KOPT-K1 (cell line): ENCODE measurements at regions not wholly inside any gene's neighbourhood (a gene's known extent, or its start where the extent isn't known, plus 50 kb on each side); places are given as distances from the start of the nearest gene placed in this dataset.

Experiments
- H3K27ac ChIP-seq: fragments of 200-600 bp; sonication (generic); 2 replicates; pipeline ENCODE4 v1.5.1; 2016; ENCODE audit warnings: antibody characterized with exemption, mild to moderate bottlenecking, low read depth, low read length; ENCODE audit not compliant: poor library complexity, severe bottlenecking
- H3K36me3 ChIP-seq: fragments of 200-600 bp; sonication (generic); 2 replicates; pipeline ENCODE4 v1.5.1; 2017; ENCODE audit warnings: antibody characterized with exemption, mild to moderate bottlenecking, low read length, moderate library complexity; ENCODE audit not compliant: insufficient read depth
- H3K9me3 ChIP-seq: fragments of 200-600 bp; sonication (generic); 2 replicates; pipeline ENCODE4 v1.5.1; 2017; ENCODE audit warnings: antibody characterized with exemption, low read length, mild to moderate bottlenecking; ENCODE audit not compliant: insufficient read depth, poor library complexity, severe bottlenecking

- Histone ChIP-seq H3K9me3 (no peaks in the 10 kb centered on the region), H3K36me3 (no peaks in the 10 kb centered on the region), H3K27ac (no peak overlapping the region)
These were observed 84.6 kb upstream of the DCBLD2 start for GRCh38 chr3:98986073-98986472.

DNA sequence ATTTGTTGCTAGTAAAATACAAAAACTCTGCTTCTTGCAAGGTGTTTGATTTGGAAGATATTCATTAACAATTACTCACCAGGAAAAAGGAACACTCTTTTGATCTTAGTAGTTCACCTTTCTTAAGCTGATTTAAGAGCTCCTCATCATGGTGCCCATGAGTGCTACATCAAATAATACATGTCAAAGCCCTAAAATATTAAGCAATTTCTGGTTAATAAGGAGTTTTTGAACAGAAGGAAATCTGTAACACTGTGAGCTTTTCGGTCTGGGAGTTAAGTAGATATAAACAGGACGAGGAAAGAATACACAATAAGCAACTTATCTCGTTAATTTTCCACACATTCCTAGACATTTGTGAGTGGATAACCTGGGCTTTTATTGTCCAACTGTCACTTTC lies 83.9 kb upstream of the DCBLD2 start:
- Histone ChIP-seq H3K27ac (no peak overlapping the region), H3K9me3 (no peaks in the 10 kb centered on the region), H3K36me3 (no peaks in the 10 kb centered on the region)

DNA sequence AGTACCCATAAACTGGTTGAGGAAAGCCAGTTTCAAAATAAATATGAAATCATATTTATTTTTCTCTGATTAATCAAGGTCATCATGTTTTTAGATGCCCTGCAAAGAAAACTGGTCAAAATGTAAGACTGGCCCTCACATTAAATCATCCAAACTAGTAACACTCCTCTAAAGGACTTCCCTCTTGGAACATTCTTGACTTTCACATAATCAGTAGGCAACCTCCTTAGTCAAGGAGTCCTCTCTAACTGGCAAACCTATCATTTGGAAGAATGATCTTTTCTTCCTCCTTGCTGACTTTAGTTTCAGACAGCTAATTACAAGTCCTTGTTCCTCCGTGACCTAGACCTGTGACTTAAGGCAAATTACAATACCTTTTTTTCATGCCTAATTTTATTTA lies 82.5 kb upstream of the DCBLD2 start:
- Histone ChIP-seq H3K36me3 (no peaks in the 10 kb centered on the region), H3K27ac (no peak overlapping the region), H3K9me3 (no peaks in the 10 kb centered on the region)

DNA sequence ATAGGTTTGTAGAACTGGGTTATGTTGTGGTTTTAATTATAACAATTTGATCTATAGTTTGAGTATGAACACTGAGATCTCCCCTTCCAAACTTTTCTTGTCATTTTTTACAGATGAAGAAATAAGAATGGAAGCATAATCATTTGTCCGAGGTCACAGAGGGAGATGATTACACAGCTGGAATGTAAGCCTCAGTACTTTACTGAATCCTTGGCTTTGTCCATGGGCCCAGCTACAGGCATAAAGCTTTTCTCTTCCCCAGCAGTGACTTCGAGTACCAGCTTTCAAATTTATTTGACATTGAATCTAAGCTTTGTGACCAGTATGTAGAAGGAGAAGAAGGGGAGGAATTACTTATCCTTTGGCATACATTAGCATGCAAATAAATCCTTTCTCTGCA lies 80.9 kb upstream of the DCBLD2 start:
- Histone ChIP-seq H3K27ac (no peak overlapping the region), H3K36me3 (no peaks in the 10 kb centered on the region), H3K9me3 (no peaks in the 10 kb centered on the region)

DNA sequence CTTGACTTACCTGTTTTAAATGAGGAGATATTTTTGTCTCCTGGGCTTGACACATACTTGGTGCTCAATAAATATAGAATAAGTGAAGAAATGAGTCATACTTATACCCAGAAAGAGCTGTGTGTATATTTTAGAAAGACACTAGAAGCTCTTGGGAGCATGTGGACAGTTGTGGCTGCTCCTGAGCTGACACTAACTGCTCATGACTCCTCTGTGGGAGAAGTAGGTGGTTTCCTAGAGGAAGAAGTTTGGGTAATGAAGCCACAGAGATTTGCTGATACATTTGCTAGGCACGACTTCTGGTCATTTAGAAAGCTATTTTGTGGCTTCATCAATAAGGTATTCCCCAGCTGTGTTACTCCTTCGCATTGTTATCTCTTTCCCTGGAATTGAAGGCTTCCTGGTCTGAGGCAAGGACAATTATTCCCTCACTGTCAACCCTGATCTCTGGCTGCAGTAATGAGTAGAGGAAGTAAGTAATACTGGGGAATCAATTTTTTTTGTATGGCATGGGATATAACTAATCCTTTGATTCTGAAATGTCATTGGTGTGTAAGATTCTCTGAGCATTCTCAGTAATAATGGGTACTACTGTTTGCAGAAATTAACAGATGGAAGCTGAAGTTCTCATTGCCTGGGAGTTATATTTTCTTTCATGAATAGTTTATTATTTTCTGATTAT lies 79.6 kb upstream of the DCBLD2 start:
- Histone ChIP-seq H3K27ac (no peak overlapping the region), H3K9me3 (no peaks in the 10 kb centered on the region), H3K36me3 (no peaks in the 10 kb centered on the region)

GRCh38 chr3:98979296-98979695 lies 77.8 kb upstream of the DCBLD2 start:
- Histone ChIP-seq H3K36me3 (no peaks in the 10 kb centered on the region), H3K27ac (no peak overlapping the region), H3K9me3 (no peaks in the 10 kb centered on the region)

GRCh38 chr3:98978068-98978811 lies 76.7 kb upstream of the DCBLD2 start:
- Histone ChIP-seq H3K36me3 (no peaks in the 10 kb centered on the region), H3K27ac (no peak overlapping the region), H3K9me3 (no peaks in the 10 kb centered on the region)

DNA sequence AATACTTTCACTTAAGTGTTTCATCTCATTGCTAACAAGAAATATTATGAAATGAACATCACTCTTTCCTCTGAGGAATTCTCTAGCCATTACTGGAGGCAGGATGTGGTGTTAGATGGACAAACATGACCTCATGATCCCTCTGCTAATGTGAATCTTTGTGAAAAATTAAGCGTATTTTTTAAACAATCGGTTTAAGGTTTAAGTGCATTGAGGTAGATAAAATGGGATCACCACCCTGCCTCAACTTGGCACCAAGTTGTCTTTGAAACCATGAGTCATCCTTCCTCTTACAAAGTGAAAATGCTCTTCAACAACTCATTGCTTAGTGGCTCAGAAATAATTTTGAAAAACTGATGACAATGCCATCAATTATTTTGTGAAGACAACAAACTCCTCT lies 76.0 kb upstream of the DCBLD2 start:
- H3K36me3 ChIP-seq: no peaks in the 10 kb centered on the region
- H3K27ac ChIP-seq: no peak overlapping the region
- no peaks in the 10 kb centered on the region for H3K9me3 ChIP-seq

DNA sequence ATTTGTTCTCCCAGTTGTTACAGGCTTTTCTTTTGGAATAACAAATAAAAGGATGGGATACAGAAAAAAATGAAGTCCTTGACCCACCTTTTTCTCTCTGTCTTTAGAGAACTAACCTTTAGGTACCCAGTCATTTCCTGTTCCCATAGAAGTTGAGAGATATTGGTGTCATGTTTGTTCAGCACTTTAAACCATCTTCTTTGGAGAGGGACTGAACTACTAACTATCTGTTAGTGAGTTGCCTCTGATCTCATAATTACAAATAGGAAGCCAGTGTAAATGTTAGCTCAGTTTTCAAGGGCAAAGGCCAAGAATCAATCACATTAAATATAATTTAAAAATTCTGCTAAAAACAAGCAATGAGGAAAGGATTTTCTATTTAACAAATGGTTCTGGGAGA lies 72.9 kb upstream of the DCBLD2 start:
- Histone ChIP-seq H3K9me3 (no peaks in the 10 kb centered on the region), H3K27ac (no peak overlapping the region), H3K36me3 (no peaks in the 10 kb centered on the region)

- H3K27ac ChIP-seq: no peak overlapping the region
- H3K9me3 ChIP-seq: no peaks in the 10 kb centered on the region
- no peaks in the 10 kb centered on the region for H3K36me3 ChIP-seq
These were observed 71.2 kb upstream of the DCBLD2 start for GRCh38 chr3:98972720-98973119.

DNA sequence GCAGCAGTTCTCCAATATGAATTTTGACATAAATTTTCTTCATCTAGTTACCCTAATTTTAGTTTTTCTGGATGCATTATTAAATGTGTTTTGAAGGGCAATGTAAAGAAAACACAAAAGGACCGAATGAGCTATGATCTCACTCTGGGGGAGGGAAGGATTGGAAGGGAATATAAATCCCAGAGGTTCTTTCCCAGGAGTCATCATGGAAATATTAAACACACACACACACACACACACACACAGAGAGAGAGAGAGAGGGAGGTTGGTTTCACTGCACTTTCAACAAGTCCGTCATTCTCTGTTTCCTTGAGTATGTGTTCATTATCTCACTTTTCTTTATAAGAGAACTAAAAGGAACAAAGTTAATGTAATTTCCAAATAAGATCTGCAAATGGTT lies 70.7 kb upstream of the DCBLD2 start:
- Histone ChIP-seq H3K27ac (no peak overlapping the region), H3K36me3 (no peaks in the 10 kb centered on the region), H3K9me3 (no peaks in the 10 kb centered on the region)

- H3K36me3 ChIP-seq: no peaks in the 10 kb centered on the region
- H3K9me3 ChIP-seq: no peaks in the 10 kb centered on the region
- H3K27ac ChIP-seq: no peak overlapping the region
These were observed 69.7 kb upstream of the DCBLD2 start for GRCh38 chr3:98971169-98971681.

- Histone ChIP-seq H3K36me3 (no peaks in the 10 kb centered on the region), H3K9me3 (no peaks in the 10 kb centered on the region), H3K27ac (no peak overlapping the region)
These were observed 67.8 kb upstream of the DCBLD2 start for GRCh38 chr3:98969295-98969694.

- no peak overlapping the region for H3K27ac ChIP-seq
- no peaks in the 10 kb centered on the region for H3K36me3 ChIP-seq
- no peaks in the 10 kb centered on the region for H3K9me3 ChIP-seq
These were observed 67.3 kb upstream of the DCBLD2 start for GRCh38 chr3:98968824-98969223.

- H3K9me3 ChIP-seq: no peaks in the 10 kb centered on the region
- H3K36me3 ChIP-seq: no peaks in the 10 kb centered on the region
- no peak overlapping the region for H3K27ac ChIP-seq
These were observed 66.9 kb upstream of the DCBLD2 start for GRCh38 chr3:98968347-98968746.

DNA sequence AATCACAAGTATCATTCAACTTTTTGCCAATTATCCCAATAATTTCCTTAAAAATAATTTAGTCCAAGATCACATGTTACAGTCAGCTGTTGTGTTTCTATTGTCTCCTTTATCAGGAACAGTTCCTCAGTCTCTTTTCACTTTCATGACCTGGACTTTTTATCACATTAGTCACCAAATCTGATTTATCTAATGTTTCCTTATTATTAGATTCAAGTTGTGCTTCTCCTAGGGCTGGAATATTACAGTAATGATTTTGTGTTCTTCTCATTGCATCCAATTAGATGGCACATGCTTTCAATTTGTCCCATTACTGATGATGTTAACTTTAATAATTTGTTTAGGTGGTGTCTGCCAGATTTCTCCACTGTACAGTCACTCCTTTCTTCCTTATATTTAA lies 66.3 kb upstream of the DCBLD2 start:
- no peak overlapping the region for H3K27ac ChIP-seq
- H3K9me3 ChIP-seq: no peaks in the 10 kb centered on the region
- H3K36me3 ChIP-seq: no peaks in the 10 kb centered on the region
